ENCODE measurements at regions not wholly inside any gene's neighbourhood (a gene's known extent, or its start where the extent isn't known, plus 50 kb on each side); places are given as distances from the start of the nearest gene placed in this dataset.
A peak's percentile ranks its signal among the peaks of the same experiment; 100 is the strongest.
"Not testable (repeated sequence)": the region's sequence is repeated elsewhere in the genome, so short reads cannot be mapped to it uniquely, and the experiment has no call there.

GRCh38 chr5:62824936-62825335 lies 246.3 kb downstream of the LRRC70 start:
- Histone ChIP-seq H2AK5ac (ENCODE audit: low read depth, low read length) (no peak overlapping the region), H4K5ac (ENCODE audit: low read depth, low read length) (no peak overlapping the region), H2AK9ac (replicated peaks; ENCODE audit: low read depth, low read length, poor library complexity) (no peak overlapping the region), H3K4ac (ENCODE audit: low read depth, low read length) (no peak overlapping the region), H3K79me1 (ENCODE audit: low read depth in 1 of 2, low read length in 2 of 2) (no peaks in the 10 kb centered on the region), H3K14ac (replicated peaks; ENCODE audit: low read depth, low read length) (no peak overlapping the region), H3K4me1 (ENCODE audit: control insufficient read depth, insufficient read depth, low read length) (no peaks in the 10 kb centered on the region), H2BK15ac (ENCODE audit: low read depth, low read length) (no peak overlapping the region), H2BK20ac (ENCODE audit: low read depth, low read length) (no peak overlapping the region), H4K20me1 (ENCODE audit: insufficient read depth, low read length) (no peaks in the 10 kb centered on the region), H4K91ac (ENCODE audit: insufficient read depth, low read depth, low read length) (no peak overlapping the region), H3K9me1 (ENCODE audit: insufficient read depth, low read length) (no peaks in the 10 kb centered on the region), H3K18ac (ENCODE audit: low read depth, low read length) (no peak overlapping the region), H3K9me3 (ENCODE audit: control insufficient read depth, insufficient read depth, low read length) (peaks cover 6% of the 10 kb centered on the region), H2BK5ac (ENCODE audit: low read depth, low read length, poor library complexity, severe bottlenecking) (no peak overlapping the region), H3K9ac (ENCODE audit: low read depth, low read length) (no peak overlapping the region), H4K8ac (ENCODE audit: low read depth in 2 of 2, low read length in 2 of 2) (no peak overlapping the region), H2AFZ (replicated peaks; ENCODE audit: low read length, poor library complexity) (no peak overlapping the region), H3K4me3 (ENCODE audit: insufficient read depth, low read depth, low read length) (no peak overlapping the region), H3K23ac (ENCODE audit: low read depth, low read length) (no peak overlapping the region), H3K56ac (ENCODE audit: extremely low read depth, insufficient read depth, low read length) (no peak overlapping the region), H2BK120ac (ENCODE audit: low read depth, low read length) (no peak overlapping the region), H3K27me3 (ENCODE audit: control insufficient read depth, insufficient read depth, low read length) (no peaks in the 10 kb centered on the region), H3K36me3 (ENCODE audit: control insufficient read depth, insufficient read depth, low read length) (no peaks in the 10 kb centered on the region), H3K4me2 (ENCODE audit: low read depth, low read length) (no peak overlapping the region), H3K27ac (ENCODE audit: insufficient read depth, low read length) (no peak overlapping the region)
- intact Hi-C loops (cut with micrococcal nuclease) (no loop called here), dilution Hi-C loops (cut with HindIII; ENCODE audit: low sequenced_read_pairs, unreplicated experiment) (no loop called here), in situ Hi-C loops (cut with MboI; ENCODE audit: low sequenced_read_pairs) (no loop called here)
- TF ChIP-seq USF2 (IDR thresholded peaks at IDR 0.05; ENCODE audit: low read depth, low read length), result no peak
- no peak for TF ChIP-seq RCOR1 (IDR thresholded peaks at IDR 0.05; ENCODE audit: insufficient replicate concordance, low read length)
- no peak for TF ChIP-seq BHLHE40 (IDR thresholded peaks at IDR 0.05; ENCODE audit: low read depth, low read length)
- no peak for TF ChIP-seq POLR2A (IDR thresholded peaks at IDR 0.05; ENCODE audit: low read depth, low read length)
- TF ChIP-seq MAFK (IDR thresholded peaks at IDR 0.05; ENCODE audit: low read depth, low read length), result 0 out of 2 replicates have a peak, but pooled peaks have one; percentile 8
- no peak for TF ChIP-seq NFE2L2 (IDR thresholded peaks at IDR 0.05; ENCODE audit: low read depth, low read length)
- POLR2A ChIA-PET (ENCODE audit: unreplicated experiment), result no interaction called here
- DNase-seq, result no peak
- no peak for ATAC-seq (ENCODE audit: low read depth)
- CTCF ChIA-PET, result interaction anchor here (0.6 kb wide), 1 partner anchor 998 kb away, joined by 4 read pairs; no protein-coding TSS in a partner anchor
- no TSS peak for BruUV-seq (replicated peaks)
- WGBS, 2 experiments (ENCODE audit: extremely low coverage in 2 of 2, insufficient read length in 1 of 2), result no CpG with 5 or more reads among the region's 3 CpGs

GRCh38 chr5:62817043-62817442 lies 238.4 kb downstream of the LRRC70 start:
- H3K4me1 ChIP-seq (ENCODE audit: control insufficient read depth, insufficient read depth, low read length); H4K20me1 ChIP-seq (ENCODE audit: insufficient read depth, low read length); H3K4me2 ChIP-seq (ENCODE audit: low read depth, low read length); H3K27me3 ChIP-seq (ENCODE audit: control insufficient read depth, insufficient read depth, low read length); H3K23ac ChIP-seq (ENCODE audit: low read depth, low read length); POLR2A ChIA-PET (ENCODE audit: unreplicated experiment); H2AFZ ChIP-seq (replicated peaks; ENCODE audit: low read length, poor library complexity); H4K91ac ChIP-seq (ENCODE audit: insufficient read depth, low read depth, low read length); CTCF ChIA-PET; H4K8ac ChIP-seq (ENCODE audit: low read depth in 2 of 2, low read length in 2 of 2); H3K4me3 ChIP-seq (ENCODE audit: insufficient read depth, low read depth, low read length); H3K14ac ChIP-seq (replicated peaks; ENCODE audit: low read depth, low read length); H3K79me1 ChIP-seq (ENCODE audit: low read depth in 1 of 2, low read length in 2 of 2); ATAC-seq (ENCODE audit: low read depth); H2AK5ac ChIP-seq (ENCODE audit: low read depth, low read length); H3K56ac ChIP-seq (ENCODE audit: extremely low read depth, insufficient read depth, low read length); H2BK20ac ChIP-seq (ENCODE audit: low read depth, low read length); H2BK120ac ChIP-seq (ENCODE audit: low read depth, low read length); H3K9me1 ChIP-seq (ENCODE audit: insufficient read depth, low read length); H3K18ac ChIP-seq (ENCODE audit: low read depth, low read length); H3K36me3 ChIP-seq (ENCODE audit: control insufficient read depth, insufficient read depth, low read length); H2BK15ac ChIP-seq (ENCODE audit: low read depth, low read length); BruUV-seq (replicated peaks); in situ Hi-C loops (cut with MboI; ENCODE audit: low sequenced_read_pairs); intact Hi-C loops (cut with micrococcal nuclease); dilution Hi-C loops (cut with HindIII; ENCODE audit: low sequenced_read_pairs, unreplicated experiment); H3K9ac ChIP-seq (ENCODE audit: low read depth, low read length); DNase-seq; H2BK5ac ChIP-seq (ENCODE audit: low read depth, low read length, poor library complexity, severe bottlenecking); H3K4ac ChIP-seq (ENCODE audit: low read depth, low read length); H3K9me3 ChIP-seq (ENCODE audit: control insufficient read depth, insufficient read depth, low read length); H3K27ac ChIP-seq (ENCODE audit: insufficient read depth, low read length); H4K5ac ChIP-seq (ENCODE audit: low read depth, low read length); H2AK9ac ChIP-seq (replicated peaks; ENCODE audit: low read depth, low read length, poor library complexity): not testable (repeated sequence)
- WGBS, 2 experiments (ENCODE audit: extremely low coverage in 2 of 2, insufficient read length in 1 of 2), result no CpG with 5 or more reads among the region's 8 CpGs

Measured in IMR-90 (cell line).